ENCODE measurements at regions not wholly inside any gene's neighbourhood (a gene's known extent, or its start where the extent isn't known, plus 50 kb on each side); places are given as distances from the start of the nearest gene placed in this dataset.
"Not testable (repeated sequence)": the region's sequence is repeated elsewhere in the genome, so short reads cannot be mapped to it uniquely, and the experiment has no call there.

- POLR2A ChIA-PET, result no interaction called here
These were observed 67.3 kb upstream of the RALY start for GRCh38 chr20:33926425-33926824.

GRCh38 chr20:33927724-33928123 is 66.0 kb upstream of the RALY start:
- no peaks in the 10 kb centered on the region for H3K4me1 Mint-ChIP-seq (ENCODE audit: low read depth)
- no peak for TF ChIP-seq CTCF (IDR thresholded peaks at IDR 0.05)
- ChIA-PET CTCF (interaction anchor here (1.5 kb wide), 2 partner anchors 8 to 13 kb away, joined by 5 to 15 read pairs; no protein-coding TSS in a partner anchor), POLR2A (interaction anchor here (0.6 kb wide), 1 partner anchor 155 kb away, joined by 4 read pairs; no protein-coding TSS in a partner anchor)
- DNase-seq, result no peak
- no peak overlapping the region for H3K4me3 Mint-ChIP-seq
- no peak overlapping the region for H3K27ac Mint-ChIP-seq
- no peaks in the 10 kb centered on the region for H3K27me3 Mint-ChIP-seq
- intact Hi-C loops (cut with micrococcal nuclease), result no loop called here
- no peaks in the 10 kb centered on the region for H3K36me3 Mint-ChIP-seq (ENCODE audit: low read depth)
- no peaks in the 10 kb centered on the region for H3K9me3 Mint-ChIP-seq
- no peak for ATAC-seq

More at GRCh38 chr20:33926425-33926824, 67.3 kb upstream of the RALY start:
- H3K4me3 Mint-ChIP-seq, result no peak overlapping the region
- ATAC-seq (no peak), DNase-seq (no peak)
- no peaks in the 10 kb centered on the region for H3K4me1 Mint-ChIP-seq (ENCODE audit: low read depth)
- no peaks in the 10 kb centered on the region for H3K27me3 Mint-ChIP-seq
- H3K27ac Mint-ChIP-seq, result no peak overlapping the region
- intact Hi-C loops (cut with micrococcal nuclease), result no loop called here
- CTCF ChIA-PET, result interaction anchor here (1.5 kb wide), 1 partner anchor 10 kb away, joined by 5 read pairs; no protein-coding TSS in a partner anchor
- no peaks in the 10 kb centered on the region for H3K9me3 Mint-ChIP-seq
- TF ChIP-seq CTCF (IDR thresholded peaks at IDR 0.05), result no peak
- no peaks in the 10 kb centered on the region for H3K36me3 Mint-ChIP-seq (ENCODE audit: low read depth)

- ChIA-PET POLR2A (no interaction called here), CTCF (interaction anchor here (0.8 to 1.3 kb wide), 4 partner anchors 9 to 164 kb away, joined by 3 to 6 read pairs (median 3); no protein-coding TSS in a partner anchor)
- H3K4me3 Mint-ChIP-seq, result no peak overlapping the region
- no peak for TF ChIP-seq CTCF (IDR thresholded peaks at IDR 0.05)
- intact Hi-C loops (cut with micrococcal nuclease), result loop anchor here (5.0 to 10.0 kb wide), 2 partner anchors 142 to 205 kb away; no protein-coding TSS in a partner anchor
- H3K9me3 Mint-ChIP-seq, result no peaks in the 10 kb centered on the region
- H3K27ac Mint-ChIP-seq, result no peak overlapping the region
- DNase-seq (no peak), ATAC-seq (no peak)
- no peaks in the 10 kb centered on the region for H3K4me1 Mint-ChIP-seq (ENCODE audit: low read depth)
- H3K27me3 Mint-ChIP-seq, result no peaks in the 10 kb centered on the region
- no peaks in the 10 kb centered on the region for H3K36me3 Mint-ChIP-seq (ENCODE audit: low read depth)
These were observed 63.8 kb upstream of the RALY start for GRCh38 chr20:33929917-33930316.

GRCh38 chr20:33933469-33933909 is 60.2 kb upstream of the RALY start:
- CTCF ChIA-PET, result interaction anchor here (0.7 to 4.3 kb wide), 20 partner anchors 9 to 224 kb away, joined by 3 to 23 read pairs (median 4); no protein-coding TSS in a partner anchor
- Mint-ChIP-seq H3K27me3 (no peaks in the 10 kb centered on the region), H3K9me3 (no peaks in the 10 kb centered on the region), H3K4me1 (ENCODE audit: low read depth) (no peaks in the 10 kb centered on the region), H3K27ac (no peak overlapping the region), H3K4me3 (no peak overlapping the region), H3K36me3 (ENCODE audit: low read depth) (no peaks in the 10 kb centered on the region)
- TF ChIP-seq CTCF (IDR thresholded peaks at IDR 0.05), result peak; percentile 23
- DNase-seq (peak; percentile 78), ATAC-seq (peak; percentile 95)
- intact Hi-C loops (cut with micrococcal nuclease), result loop anchor here (5.0 to 10.0 kb wide), 2 partner anchors 139 to 201 kb away; no protein-coding TSS in a partner anchor
- POLR2A ChIA-PET, result interaction anchor here (0.8 kb wide), 1 partner anchor 136 kb away, joined by 3 read pairs; no protein-coding TSS in a partner anchor

GRCh38 chr20:33936656-33937055 is 57.1 kb upstream of the RALY start:
- intact Hi-C loops (cut with micrococcal nuclease), result loop anchor here (10.0 kb wide), 1 partner anchor 198 kb away; no protein-coding TSS in a partner anchor
- H3K4me1 Mint-ChIP-seq (ENCODE audit: low read depth), result no peaks in the 10 kb centered on the region
- no peak overlapping the region for H3K27ac Mint-ChIP-seq
- H3K4me3 Mint-ChIP-seq, result no peak overlapping the region
- no peak for TF ChIP-seq CTCF (IDR thresholded peaks at IDR 0.05)
- no peaks in the 10 kb centered on the region for H3K27me3 Mint-ChIP-seq
- H3K9me3 Mint-ChIP-seq, result no peaks in the 10 kb centered on the region
- ChIA-PET POLR2A (interaction anchor here (1.4 kb wide), 1 partner anchor 85 kb away, joined by 4 read pairs; no protein-coding TSS in a partner anchor), CTCF (interaction anchor here (1.2 to 4.3 kb wide), 5 partner anchors 9 to 133 kb away, joined by 3 to 23 read pairs (median 5); no protein-coding TSS in a partner anchor)
- no peak for ATAC-seq
- DNase-seq, result no peak
- H3K36me3 Mint-ChIP-seq (ENCODE audit: low read depth), result no peaks in the 10 kb centered on the region

GRCh38 chr20:33939031-33939430 is 54.7 kb upstream of the RALY start:
- H3K4me3 Mint-ChIP-seq; POLR2A ChIA-PET; DNase-seq; H3K27me3 Mint-ChIP-seq; H3K36me3 Mint-ChIP-seq (ENCODE audit: low read depth); H3K27ac Mint-ChIP-seq; ATAC-seq; H3K9me3 Mint-ChIP-seq; H3K4me1 Mint-ChIP-seq (ENCODE audit: low read depth): not testable (repeated sequence)
- CTCF ChIA-PET, result interaction anchor here (0.7 to 2.2 kb wide), 3 partner anchors 9 to 77 kb away, joined by 3 to 10 read pairs (median 4); no protein-coding TSS in a partner anchor
- intact Hi-C loops (cut with micrococcal nuclease), result loop anchor here (10.0 kb wide), 1 partner anchor 196 kb away; no protein-coding TSS in a partner anchor

All from activated CD8-positive, alpha-beta T cell treated with anti-CD3 and anti-CD28 coated beads for 36 hours (primary cell).